Heart left ventricle (tissue), 13 donors: ENCODE measurements at regions not wholly inside any gene's neighbourhood (a gene's known extent, or its start where the extent isn't known, plus 50 kb on each side); places are given as distances from the start of the nearest gene placed in this dataset.

Experiments used
- CTCF ChIP-seq, 12 donors: fragments of 200-600 bp; sonication (generic) in 4 of 12; IDR thresholded peaks; one replicate each; pipeline versions ENCODE4 v1.5.0 to v1.8.0; 2018 to 2022; ENCODE audit warnings: antibody characterized with exemption in 12 of 12, mild to moderate bottlenecking in 5 of 12
- POLR2A ChIP-seq, 2 donors: fragments of 450-650 bp; IDR thresholded peaks; one replicate each; pipeline ENCODE4 v1.6.1; 2017; ENCODE audit warnings: antibody characterized with exemption in 2 of 2, mild to moderate bottlenecking in 2 of 2, moderate library complexity in 2 of 2
- donor health status: ischemic (EF 13 %, LVEDD 7.1; RV severe dilation, severe dysfunction).
- donor health status: DM: no; HTN: yes; CAD: no.
- donor health status: DM: no; HTN: no; CAD: no.
- donor health status: ischemic (EF 25% LVEDD 6.9; RV normal size, moderate dysfunction).
- donor health status: ischemic (EF 25% LVEDD 5.7; RV mildly dilated, moderate dysfunction).
- donor health status: ischemic (EF 35%, LVEDD 5.7; RV mildly dilated, moderate dysfunction).
- donor health status: nonischemic (EF 11% LVEDD 7.7; RV severe dilation, severe dysfunction).
- donor health status: DM: yes; HTN: yes; CAD: no.
- donor health status: PGD.
- donor health status: ischemic (EF 29% LVEDD 5.4; RV normal size, mild dysfunction).
- donor health status: nonischemic (EF 23%, LVEDD 6.1; RV moderate dilation, normal function).

GRCh38 chr20:60968853-60969720 lies 283.0 kb upstream of the CDH4 start:
- TF ChIP-seq POLR2A (IDR thresholded peaks at IDR 0.05) (no peak), CTCF (IDR thresholded peaks at IDR 0.05) (no peak)
